IPS DF 4.7 (cell line): ENCODE measurements at regions not wholly inside any gene's neighbourhood (a gene's known extent, or its start where the extent isn't known, plus 50 kb on each side); places are given as distances from the start of the nearest gene placed in this dataset.

Experiments used
- DNase-seq: peaks from one replicate; pipeline ENCODE4 v3.0.0-alpha.2; 2013; ENCODE audit warnings: low spot score; ENCODE audit errors: extremely low read depth

DNA sequence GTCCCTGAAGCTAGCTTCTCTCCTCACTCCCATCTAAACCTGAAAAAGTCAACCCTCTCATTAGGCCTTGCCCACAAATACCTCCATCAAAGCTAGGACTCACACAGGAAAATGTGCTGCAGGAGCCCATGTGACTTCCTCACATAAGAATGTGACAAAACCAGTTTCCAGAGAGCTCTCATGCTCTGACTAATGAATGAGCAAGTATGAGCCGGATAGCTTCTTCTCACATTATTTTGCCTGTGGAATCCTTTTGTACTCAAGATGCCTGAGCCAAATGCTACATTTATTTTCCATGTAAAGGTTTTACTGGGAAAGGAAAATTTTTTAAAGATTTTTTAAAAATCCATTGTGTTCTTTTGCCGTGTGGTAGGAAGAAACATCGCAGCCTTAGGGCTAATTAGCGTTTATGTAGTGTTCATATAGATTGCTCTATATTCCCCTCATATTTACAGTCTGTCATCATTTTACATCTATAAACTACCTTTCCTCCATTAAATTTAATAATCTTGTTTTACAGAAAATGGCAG lies 68.6 kb upstream of the CCN6 start:
- peak; percentile 90 for DNase-seq

DNA sequence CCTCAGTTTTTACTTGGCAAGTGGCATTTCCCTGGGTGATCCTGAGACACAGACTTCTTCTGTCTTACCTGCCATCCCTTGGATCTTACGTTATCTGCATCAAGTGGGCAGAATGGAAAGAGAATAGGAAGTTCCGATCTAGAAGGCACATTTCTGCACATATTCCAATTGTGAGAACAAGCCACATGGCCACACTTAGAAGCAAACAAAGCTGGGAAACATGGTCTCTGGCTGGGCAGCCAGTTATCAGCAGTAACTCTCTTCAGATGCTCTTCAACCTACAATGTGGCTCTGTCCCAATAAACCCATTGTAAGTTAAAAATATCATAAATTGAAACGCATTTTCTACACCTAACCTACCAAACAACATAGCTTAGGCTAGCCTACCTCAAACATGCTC lies 67.3 kb upstream of the CCN6 start:
- DNase-seq: no peak

DNA sequence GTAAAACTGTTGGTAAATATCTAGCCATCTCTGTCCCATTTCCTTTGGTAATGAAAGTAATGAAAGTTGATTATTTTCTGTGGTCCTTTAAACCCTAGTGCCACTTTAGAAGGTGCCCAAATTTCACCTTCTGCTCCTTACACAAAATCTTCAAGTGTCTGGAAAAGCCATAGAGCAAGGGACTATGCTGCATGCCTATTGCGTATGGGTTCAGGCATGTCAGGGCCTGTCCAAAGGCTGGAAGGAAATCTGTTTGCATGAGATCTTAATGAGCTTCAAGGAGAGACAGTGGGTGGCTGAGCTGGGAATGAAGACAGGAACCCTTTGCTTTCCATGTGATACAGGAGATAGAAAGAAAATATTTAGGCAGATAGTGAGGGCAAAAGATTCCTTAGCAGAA lies 66.6 kb upstream of the CCN6 start:
- no peak for DNase-seq

DNA sequence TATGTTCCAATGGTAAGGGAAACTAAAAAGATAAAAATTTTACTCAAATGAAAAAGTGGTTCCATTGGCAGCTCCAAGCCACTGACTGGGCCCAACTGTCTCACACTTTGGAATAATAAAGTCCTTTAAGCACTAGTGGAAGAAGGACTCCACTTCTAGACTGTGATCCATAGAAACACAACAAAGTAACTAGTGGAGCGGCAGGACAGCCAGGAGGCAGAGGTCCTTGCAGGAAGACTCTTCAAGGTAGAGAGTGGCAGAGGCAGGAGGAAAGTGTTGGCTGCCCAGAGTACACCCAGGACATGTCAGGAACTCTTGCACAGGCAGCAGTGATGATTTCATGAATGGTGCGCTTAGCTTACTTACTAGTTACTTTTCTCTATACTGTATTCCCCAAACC lies 65.0 kb upstream of the CCN6 start:
- no peak for DNase-seq

DNA sequence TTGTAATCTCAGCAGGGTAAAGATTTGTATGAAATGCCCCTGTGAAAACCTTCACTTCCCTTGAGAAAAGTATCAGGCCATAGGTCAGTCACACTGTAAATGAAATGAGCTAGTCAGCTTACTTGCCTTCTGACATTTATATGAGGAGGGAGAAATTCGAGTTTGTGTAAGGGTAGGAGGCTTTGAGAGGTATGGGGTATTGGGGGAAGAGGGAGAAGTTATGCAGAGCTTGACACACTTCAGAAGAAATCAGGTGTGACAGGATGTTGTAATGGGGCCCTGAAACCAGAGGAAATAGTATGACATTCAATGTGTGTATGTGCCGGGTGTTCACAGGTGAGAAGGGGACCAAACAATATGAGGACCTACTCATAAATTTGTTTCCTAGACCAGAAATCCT lies 64.2 kb upstream of the CCN6 start:
- DNase-seq: no peak

DNA sequence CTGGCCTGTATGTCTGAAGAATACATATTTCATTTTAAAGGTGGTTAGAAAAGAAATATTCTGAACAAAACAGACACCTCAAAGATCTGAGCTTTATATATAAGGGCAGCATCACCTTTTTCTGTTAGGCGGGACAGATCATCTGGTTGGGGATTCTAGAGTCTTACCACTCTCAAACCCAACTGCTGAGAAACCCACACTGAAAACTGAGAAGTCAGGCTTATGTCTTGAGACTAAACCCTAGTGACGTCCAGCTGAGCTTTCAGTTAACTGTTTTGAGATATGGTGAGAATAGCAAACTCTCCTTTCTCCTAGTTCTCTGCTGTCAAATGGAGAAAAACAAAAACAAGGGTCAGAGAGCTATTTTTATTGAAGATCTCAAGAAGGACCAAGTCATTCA lies 63.7 kb upstream of the CCN6 start:
- DNase-seq: no peak

DNA sequence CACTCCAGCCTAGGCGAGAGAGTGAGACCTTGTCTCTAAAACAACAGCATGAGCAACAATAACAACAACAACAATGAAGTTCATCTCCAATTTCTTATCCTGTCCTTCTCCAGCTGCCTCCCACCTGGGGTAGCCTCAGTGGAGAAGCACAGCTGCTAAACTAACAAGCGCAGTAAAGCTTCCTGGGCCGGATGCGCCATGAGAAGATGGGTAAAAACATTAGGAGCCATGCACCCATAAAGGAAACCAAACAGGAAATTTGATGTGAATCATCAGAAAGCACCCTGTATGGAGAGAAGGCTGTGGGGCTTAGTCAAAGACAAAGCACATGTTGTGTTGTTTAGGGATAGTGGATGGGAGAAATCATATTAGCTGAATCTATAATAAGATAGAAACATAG lies 61.1 kb upstream of the CCN6 start:
- DNase-seq: no peak

DNA sequence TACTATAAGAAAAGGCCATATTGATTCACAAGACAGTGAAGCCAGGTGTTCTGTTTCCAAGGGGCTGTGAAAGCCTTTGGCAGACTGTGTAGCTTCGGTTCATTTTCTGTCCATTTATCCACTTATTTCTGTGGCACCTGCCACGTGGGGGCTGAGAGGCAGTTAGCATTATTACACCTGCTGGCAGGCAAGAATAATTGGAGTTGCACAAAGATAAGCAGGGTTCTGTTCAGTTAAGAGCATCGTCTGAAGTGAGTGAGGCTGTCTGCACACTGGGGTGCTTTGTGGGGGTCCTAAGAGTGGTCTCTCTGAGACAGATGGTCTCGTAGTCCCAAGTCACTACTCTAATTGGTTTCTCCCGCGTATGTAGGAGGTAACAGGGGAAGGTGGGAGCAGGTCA lies 60.6 kb upstream of the CCN6 start:
- DNase-seq: no peak

DNA sequence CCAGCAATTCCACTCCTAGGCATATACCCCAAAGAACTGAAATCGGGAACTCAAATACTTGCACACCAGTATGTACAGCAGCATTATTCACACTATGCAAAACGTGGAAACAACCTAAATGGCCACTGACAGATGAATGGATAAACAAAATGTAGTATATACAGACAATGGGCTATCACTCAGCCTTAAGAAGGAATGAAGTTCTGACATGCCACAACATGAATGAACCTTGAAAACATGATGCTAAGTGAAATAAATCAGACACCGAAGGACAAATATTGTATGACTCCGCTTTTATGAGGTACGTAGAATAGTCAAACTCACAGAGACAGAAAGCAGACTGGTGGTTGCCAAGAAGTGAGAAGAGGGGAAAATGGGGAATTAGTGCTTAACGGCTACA lies 59.1 kb upstream of the CCN6 start:
- DNase-seq: no peak

DNA sequence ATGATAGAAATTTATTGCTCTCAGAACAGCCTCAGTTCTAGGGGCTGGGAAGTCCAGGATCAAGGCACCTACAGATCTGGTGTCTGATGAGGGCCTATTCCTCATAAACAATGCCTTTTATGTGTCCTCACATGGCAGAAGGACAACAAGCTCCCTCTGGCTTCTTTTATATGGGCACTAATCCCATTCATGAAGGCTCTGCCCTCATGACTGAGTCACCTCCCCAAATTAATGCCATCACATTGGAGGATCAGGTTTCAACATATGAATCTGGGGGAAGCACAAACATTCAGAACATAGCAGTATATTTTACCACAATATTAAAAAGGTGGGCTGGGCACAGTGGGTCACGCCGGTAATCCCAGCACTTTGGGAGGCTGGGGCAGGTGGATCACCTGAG lies 58.5 kb upstream of the CCN6 start:
- no peak for DNase-seq

DNA sequence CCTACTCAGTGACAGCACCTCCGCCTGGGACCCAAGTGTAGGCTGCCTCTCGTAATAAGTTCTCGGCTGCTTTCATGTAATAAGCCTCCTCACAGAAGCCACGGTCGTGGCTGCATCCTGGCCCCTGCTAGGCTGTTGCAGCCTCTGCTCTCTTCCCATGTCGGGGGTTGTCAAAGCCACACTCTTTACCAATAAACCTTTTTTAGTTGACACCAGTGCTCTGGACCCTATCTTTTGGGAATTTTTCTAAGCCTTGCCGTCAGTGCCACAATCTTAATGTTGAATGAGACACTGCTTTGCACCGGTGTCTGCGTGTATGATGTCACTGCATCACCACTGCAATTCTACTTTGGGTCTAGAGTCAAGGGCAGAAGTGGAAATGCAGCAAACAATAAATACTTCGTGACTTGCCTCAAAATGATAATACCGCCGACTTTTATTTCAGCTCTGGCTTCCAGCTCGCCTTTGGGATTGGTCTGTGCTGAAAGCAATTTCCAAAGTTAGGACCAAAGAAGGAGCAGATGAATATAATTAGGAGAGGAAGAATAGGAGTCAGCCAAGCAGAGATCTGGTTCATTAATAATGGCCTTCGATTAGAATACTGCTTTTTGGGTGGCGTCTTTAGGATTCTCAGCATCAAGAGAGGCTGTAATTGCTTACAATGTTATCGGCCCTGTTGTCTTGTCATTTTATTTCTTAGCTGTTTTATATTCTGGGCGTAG lies 57.6 kb upstream of the CCN6 start:
- no peak for DNase-seq

DNA sequence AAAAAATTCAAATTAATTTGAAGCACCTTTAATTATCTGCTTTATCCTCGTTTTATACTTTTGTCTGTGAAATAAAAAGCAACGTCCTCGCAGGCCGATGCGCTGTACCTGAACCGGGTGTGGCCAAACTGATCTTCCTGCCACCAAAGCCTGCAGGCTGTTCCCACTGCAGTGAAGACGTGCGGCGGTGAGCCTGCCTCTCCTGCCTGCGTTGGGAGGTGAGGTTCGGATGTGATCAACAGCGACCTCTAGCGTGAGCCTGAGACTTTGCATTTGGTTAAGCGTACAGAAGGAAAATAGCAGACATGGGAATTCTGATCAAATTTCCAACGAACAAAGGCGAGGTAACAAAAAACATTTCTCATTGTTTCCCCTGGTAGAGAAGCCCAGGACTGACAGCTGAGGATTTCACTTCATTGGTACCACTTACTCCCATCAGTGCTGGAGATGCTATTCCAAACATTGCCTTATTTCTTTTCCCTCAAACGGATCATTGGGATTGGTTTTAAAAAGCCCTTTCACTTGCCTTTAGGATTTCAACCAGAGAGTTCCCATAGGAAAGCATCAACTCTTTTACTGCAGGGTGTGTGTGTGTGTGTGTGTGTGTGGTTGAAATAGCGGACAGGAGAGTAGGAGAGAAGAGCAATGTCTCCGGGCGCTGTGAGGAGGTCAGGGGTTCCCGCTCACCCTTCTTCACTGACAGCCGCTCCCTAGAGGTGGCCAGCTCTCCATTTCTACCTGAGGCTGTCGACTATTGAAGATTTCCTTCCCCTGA lies 56.6 kb upstream of the CCN6 start:
- peak; percentile 60 for DNase-seq

DNA sequence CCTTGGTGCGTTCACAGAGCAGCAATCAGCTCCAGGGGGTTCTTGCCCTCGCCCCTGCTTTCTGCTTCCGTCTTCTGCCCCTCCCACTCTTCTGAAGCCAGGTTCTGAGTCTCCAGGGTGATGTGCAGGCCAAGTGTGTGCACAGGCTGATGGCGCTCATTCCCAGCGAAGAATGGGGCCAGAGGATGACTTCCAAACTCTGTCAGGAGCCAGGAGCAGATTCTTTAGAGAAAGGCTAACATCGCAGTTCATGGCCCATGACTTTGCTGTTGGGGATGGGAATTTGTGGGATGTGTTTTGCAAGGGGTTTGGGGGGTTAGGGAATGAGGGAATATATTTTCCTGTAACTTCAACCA lies 56.1 kb upstream of the CCN6 start:
- no peak for DNase-seq

DNA sequence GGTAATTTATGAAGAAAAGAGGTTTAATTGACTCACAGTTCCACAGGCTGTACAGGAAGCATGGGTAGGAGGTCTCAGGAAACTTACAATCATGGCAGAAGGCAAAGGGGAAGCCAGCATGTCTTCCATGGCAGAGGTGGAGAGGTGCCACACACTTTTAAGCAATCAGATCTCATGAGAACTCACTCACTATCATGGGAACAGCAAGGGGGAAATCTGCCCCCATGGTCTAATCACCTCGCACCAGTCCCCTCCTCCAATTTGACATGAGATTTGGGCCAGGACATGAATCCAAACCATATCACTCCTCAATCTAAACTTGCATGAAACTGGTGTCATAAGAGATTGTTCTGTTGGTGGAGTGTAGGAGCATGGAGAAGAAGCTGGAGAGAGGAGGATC lies 51.6 kb upstream of the CCN6 start:
- no peak for DNase-seq
